Fibroblast of villous mesenchyme (primary cell): ENCODE measurements at regions not wholly inside any gene's neighbourhood (a gene's known extent, or its start where the extent isn't known, plus 50 kb on each side); places are given as distances from the start of the nearest gene placed in this dataset.

Source experiments
- DNase-seq: peaks from one replicate; pipeline ENCODE4 v3.0.0-alpha.2; 2010; ENCODE audit warnings: low read depth
- H3K4me3 ChIP-seq: 2 replicates; pipeline ENCODE4 v1.5.1; 2011; ENCODE audit warnings: low read depth, mild to moderate bottlenecking, low read length
- TF ChIP-seq, protein P1 (sequence below): IDR thresholded peaks from 2 replicates; pipeline ENCODE4 v1.5.1; 2012; ENCODE audit warnings: low read depth, mild to moderate bottlenecking, low read length; ENCODE audit not compliant: insufficient read depth

- H3K4me3 ChIP-seq: no peak overlapping the region
- no peak for DNase-seq
- TF ChIP-seq, protein P1, sequence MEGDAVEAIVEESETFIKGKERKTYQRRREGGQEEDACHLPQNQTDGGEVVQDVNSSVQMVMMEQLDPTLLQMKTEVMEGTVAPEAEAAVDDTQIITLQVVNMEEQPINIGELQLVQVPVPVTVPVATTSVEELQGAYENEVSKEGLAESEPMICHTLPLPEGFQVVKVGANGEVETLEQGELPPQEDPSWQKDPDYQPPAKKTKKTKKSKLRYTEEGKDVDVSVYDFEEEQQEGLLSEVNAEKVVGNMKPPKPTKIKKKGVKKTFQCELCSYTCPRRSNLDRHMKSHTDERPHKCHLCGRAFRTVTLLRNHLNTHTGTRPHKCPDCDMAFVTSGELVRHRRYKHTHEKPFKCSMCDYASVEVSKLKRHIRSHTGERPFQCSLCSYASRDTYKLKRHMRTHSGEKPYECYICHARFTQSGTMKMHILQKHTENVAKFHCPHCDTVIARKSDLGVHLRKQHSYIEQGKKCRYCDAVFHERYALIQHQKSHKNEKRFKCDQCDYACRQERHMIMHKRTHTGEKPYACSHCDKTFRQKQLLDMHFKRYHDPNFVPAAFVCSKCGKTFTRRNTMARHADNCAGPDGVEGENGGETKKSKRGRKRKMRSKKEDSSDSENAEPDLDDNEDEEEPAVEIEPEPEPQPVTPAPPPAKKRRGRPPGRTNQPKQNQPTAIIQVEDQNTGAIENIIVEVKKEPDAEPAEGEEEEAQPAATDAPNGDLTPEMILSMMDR: no peak
These were observed 1129.4 kb downstream of the TSN start for GRCh38 chr2:122884889-122885288.

GRCh38 chr2:122885436-122885835, 1130.0 kb downstream of the TSN start:
- TF ChIP-seq, protein P1: no peak
- DNase-seq: no peak
- no peak overlapping the region for H3K4me3 ChIP-seq

DNA sequence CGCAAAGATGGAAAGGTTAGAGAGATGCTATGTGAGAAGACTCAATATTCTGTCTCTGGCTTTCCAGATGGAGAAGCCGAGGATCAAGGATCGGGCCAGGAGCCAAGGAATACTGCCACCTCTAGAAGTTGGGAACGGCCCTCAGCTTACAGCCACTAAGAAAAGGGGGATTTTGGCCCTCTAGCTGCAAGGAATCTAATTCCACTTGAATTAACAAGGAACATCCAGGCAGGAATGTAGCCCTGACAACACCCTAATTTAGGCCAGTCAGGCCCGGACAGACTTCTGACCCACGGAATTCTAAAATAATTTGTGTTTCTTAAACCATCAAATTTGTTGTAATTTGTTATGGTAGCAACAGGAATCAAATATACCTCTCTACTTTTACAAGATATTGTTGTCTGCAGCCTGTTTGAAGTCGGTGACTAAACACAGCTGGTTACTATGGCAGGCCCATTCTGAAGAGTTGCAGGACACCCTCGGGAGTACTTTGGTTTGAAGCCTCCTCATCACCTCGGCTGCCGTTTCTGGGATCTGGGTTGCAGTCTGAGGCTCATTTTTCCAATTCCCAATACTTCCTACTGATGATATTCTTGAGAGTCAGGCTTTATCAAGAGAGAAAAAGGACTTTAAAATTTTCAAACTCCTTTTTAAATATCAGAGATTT, 1131.2 kb downstream of the TSN start:
- no peak overlapping the region for H3K4me3 ChIP-seq
- no peak for DNase-seq
- TF ChIP-seq, protein P1: no peak

- TF ChIP-seq, protein P1: no peak
- no peak for DNase-seq
These were observed 1125.5 kb upstream of the CNTNAP5 start for GRCh38 chr2:122899614-122900013.

GRCh38 chr2:122905431-122905830, 1119.7 kb upstream of the CNTNAP5 start:
- H3K4me3 ChIP-seq: no peak overlapping the region
- TF ChIP-seq, protein P1: no peak
- DNase-seq: no peak

More at GRCh38 chr2:122899614-122900013, 1125.5 kb upstream of the CNTNAP5 start:
- H3K4me3 ChIP-seq: no peak overlapping the region

GRCh38 chr2:122908159-122908558, 1116.9 kb upstream of the CNTNAP5 start:
- H3K4me3 ChIP-seq: no peak overlapping the region
- DNase-seq: no peak
- TF ChIP-seq, protein P1: no peak

- DNase-seq: no peak
- TF ChIP-seq, protein P1: no peak
- no peak overlapping the region for H3K4me3 ChIP-seq
These were observed 1097.9 kb upstream of the CNTNAP5 start for GRCh38 chr2:122927197-122927596.
